ENCODE measurements at regions not wholly inside any gene's neighbourhood (a gene's known extent, or its start where the extent isn't known, plus 50 kb on each side); places are given as distances from the start of the nearest gene placed in this dataset.

DNA sequence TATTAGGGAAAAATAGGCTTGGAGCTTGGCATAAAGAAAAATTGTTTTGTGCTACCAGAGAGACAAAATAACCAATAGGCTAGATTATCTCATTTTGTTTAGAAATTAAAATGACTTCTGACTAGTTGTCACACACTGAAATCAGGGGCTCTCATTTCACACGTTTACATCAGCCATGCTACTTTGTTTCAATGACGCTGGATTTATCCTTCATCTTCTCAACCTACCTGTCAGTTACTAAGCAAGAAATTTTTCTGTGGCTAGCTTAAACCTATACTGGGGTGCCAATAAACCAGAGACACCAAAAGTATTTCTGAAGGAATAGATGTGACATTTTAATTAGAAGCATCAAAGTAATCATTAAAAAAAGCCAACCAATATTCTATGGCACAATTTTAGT, 518.1 kb upstream of the NR5A2 start:
- TF ChIP-seq, protein P1, sequence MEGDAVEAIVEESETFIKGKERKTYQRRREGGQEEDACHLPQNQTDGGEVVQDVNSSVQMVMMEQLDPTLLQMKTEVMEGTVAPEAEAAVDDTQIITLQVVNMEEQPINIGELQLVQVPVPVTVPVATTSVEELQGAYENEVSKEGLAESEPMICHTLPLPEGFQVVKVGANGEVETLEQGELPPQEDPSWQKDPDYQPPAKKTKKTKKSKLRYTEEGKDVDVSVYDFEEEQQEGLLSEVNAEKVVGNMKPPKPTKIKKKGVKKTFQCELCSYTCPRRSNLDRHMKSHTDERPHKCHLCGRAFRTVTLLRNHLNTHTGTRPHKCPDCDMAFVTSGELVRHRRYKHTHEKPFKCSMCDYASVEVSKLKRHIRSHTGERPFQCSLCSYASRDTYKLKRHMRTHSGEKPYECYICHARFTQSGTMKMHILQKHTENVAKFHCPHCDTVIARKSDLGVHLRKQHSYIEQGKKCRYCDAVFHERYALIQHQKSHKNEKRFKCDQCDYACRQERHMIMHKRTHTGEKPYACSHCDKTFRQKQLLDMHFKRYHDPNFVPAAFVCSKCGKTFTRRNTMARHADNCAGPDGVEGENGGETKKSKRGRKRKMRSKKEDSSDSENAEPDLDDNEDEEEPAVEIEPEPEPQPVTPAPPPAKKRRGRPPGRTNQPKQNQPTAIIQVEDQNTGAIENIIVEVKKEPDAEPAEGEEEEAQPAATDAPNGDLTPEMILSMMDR (IDR thresholded peaks at IDR 0.05; ENCODE audit: insufficient read depth, low read length) = no peak
- TF ChIP-seq SPI1 (IDR thresholded peaks at IDR 0.05; ENCODE audit: borderline replicate concordance, low read depth) (no peak), POLR2AphosphoS5 (IDR thresholded peaks at IDR 0.05; ENCODE audit: low read depth) (no peak), GABPA (IDR thresholded peaks at IDR 0.05; ENCODE audit: low read depth) (no peak)

Data from HL-60 (cell line).